Caco-2 (cell line): ENCODE measurements at regions not wholly inside any gene's neighbourhood (a gene's known extent, or its start where the extent isn't known, plus 50 kb on each side); places are given as distances from the start of the nearest gene placed in this dataset.

Experiments used
- BruUV-seq: library from RNA; stranded (reverse); fragments of 400-500 nt; replicated peaks from 2 replicates; lab custom pipeline; 2021; lab: Mats Ljungman, UMichigan
- CTCF ChIA-PET: fragments of 300-600 bp; sonication (Branson Sonifier 250); formaldehyde crosslinking; loops from one replicate; lab custom pipeline; 2022; ENCODE audit warnings: antibody characterized with exemption; lab: Charles Lee
- POLR2A ChIA-PET: fragments of 300-600 bp; sonication (Branson Sonifier 250); formaldehyde crosslinking; loops from one replicate; lab custom pipeline; 2022; ENCODE audit warnings: antibody characterized with exemption; lab: Charles Lee
- DNase-seq, 2 experiments: peaks; one replicate each; pipeline versions ENCODE4 v3.0.0 to v3.0.0-alpha.2; 2020 to 2022
- H3K27me3 ChIP-seq: replicated peaks from 2 replicates; pipeline ENCODE4 v1.6.0; 2011; ENCODE audit warnings: low read length; ENCODE audit not compliant: control insufficient read depth, insufficient read depth
- H3K36me3 ChIP-seq: 2 replicates; pipeline ENCODE4 v1.5.1; 2011; ENCODE audit warnings: low read length; ENCODE audit not compliant: control insufficient read depth, insufficient read depth
- H3K4me1 ChIP-seq: fragments of 250-450 bp; sonication (Bioruptor Pico); 2 replicates; pipeline ENCODE4 v1.5.1; 2020; ENCODE audit warnings: mild to moderate bottlenecking
- H3K4me3 ChIP-seq: 2 replicates; pipeline ENCODE4 v1.5.1; 2011; ENCODE audit warnings: low read depth, mild to moderate bottlenecking, control low read depth, low read length
- H3K9me3 ChIP-seq: fragments of 250-450 bp; sonication (Bioruptor Pico); 2 replicates; pipeline ENCODE4 v1.5.1; 2020; ENCODE audit warnings: mild to moderate bottlenecking, moderate library complexity
- H3K27ac Mint-ChIP-seq: one replicate; pipeline ENCODE4 v1.8.0; 2022; ENCODE audit warnings: mixed read lengths; ENCODE audit not compliant: unreplicated experiment
- H3K27me3 Mint-ChIP-seq: one replicate; pipeline ENCODE4 v1.8.0; 2022; ENCODE audit warnings: mixed read lengths; ENCODE audit not compliant: insufficient read depth, unreplicated experiment
- H3K36me3 Mint-ChIP-seq: one replicate; pipeline ENCODE4 v1.8.0; 2022; ENCODE audit warnings: mild to moderate bottlenecking, mixed read lengths; ENCODE audit not compliant: insufficient read depth, unreplicated experiment
- H3K4me1 Mint-ChIP-seq: one replicate; pipeline ENCODE4 v1.8.0; 2022; ENCODE audit warnings: low read depth, mixed read lengths; ENCODE audit not compliant: unreplicated experiment
- H3K4me3 Mint-ChIP-seq: one replicate; pipeline ENCODE4 v1.8.0; 2022; ENCODE audit warnings: mild to moderate bottlenecking, moderate library complexity, mixed read lengths; ENCODE audit not compliant: unreplicated experiment
- H3K9me3 Mint-ChIP-seq: one replicate; pipeline ENCODE4 v1.8.0; 2022; ENCODE audit warnings: mixed read lengths; ENCODE audit not compliant: unreplicated experiment
- CTCF ChIP-seq, 2 experiments: fragments of 200-600 bp in 1 of 2; IDR thresholded peaks; 1 replicate in 1 of 2; 2 replicates in 1 of 2; pipeline versions ENCODE4 v1.5.1 to v1.8.0; 2011 to 2022; ENCODE audit warnings: antibody characterized with exemption in 1 of 2, control low read depth in 1 of 2, inconsistent platforms in 1 of 2, low read depth in 1 of 2, low read length in 1 of 2, mild to moderate bottlenecking in 1 of 2, moderate library complexity in 1 of 2; ENCODE audit not compliant: insufficient read depth in 1 of 2, severe bottlenecking in 1 of 2, unreplicated experiment in 1 of 2
- intact Hi-C: fragments of 100-400 bp; cut with micrococcal nuclease; formaldehyde crosslinking; loops from one replicate; pipeline ENCODE4 v1.10.0; 2022; ENCODE audit not compliant: unreplicated experiment

- intact Hi-C loops, result no loop called here
- Histone ChIP-seq H3K4me3 (no peak overlapping the region), H3K4me1 (no peaks in the 10 kb centered on the region), H3K27me3 (no peaks in the 10 kb centered on the region), H3K36me3 (no peaks in the 10 kb centered on the region), H3K9me3 (no peaks in the 10 kb centered on the region)
- CTCF ChIA-PET, result interaction anchor here (0.7 kb wide), 1 partner anchor 38 kb away, joined by 3 read pairs; no protein-coding TSS in a partner anchor
- BruUV-seq, result no TSS peak
- Mint-ChIP-seq H3K9me3 (no peaks in the 10 kb centered on the region), H3K27ac (no peak overlapping the region), H3K4me1 (no peaks in the 10 kb centered on the region), H3K4me3 (no peak overlapping the region), H3K36me3 (no peaks in the 10 kb centered on the region), H3K27me3 (no peaks in the 10 kb centered on the region)
- POLR2A ChIA-PET, result no interaction called here
- no peak for TF ChIP-seq CTCF (IDR thresholded peaks at IDR 0.05; ENCODE audit: insufficient read depth in 1 of 2, low read depth in 1 of 2, low read length in 1 of 2, severe bottlenecking in 1 of 2, unreplicated experiment in 1 of 2)
- no peak for DNase-seq
Observed at GRCh38 chr4:123116412-123116811, 194.0 kb upstream of the NUDT6 start.

GRCh38 chr4:123120473-123120872, 198.1 kb upstream of the NUDT6 start:
- ChIA-PET POLR2A (no interaction called here), CTCF (no interaction called here)
- no peaks in the 10 kb centered on the region for H3K9me3 ChIP-seq
- intact Hi-C loops, result no loop called here
- no peaks in the 10 kb centered on the region for H3K27me3 ChIP-seq
- BruUV-seq, result no TSS peak
- H3K36me3 ChIP-seq, result no peaks in the 10 kb centered on the region
- H3K36me3 Mint-ChIP-seq, result no peaks in the 10 kb centered on the region
- no peak overlapping the region for H3K4me3 Mint-ChIP-seq
- no peak for TF ChIP-seq CTCF (IDR thresholded peaks at IDR 0.05; ENCODE audit: insufficient read depth in 1 of 2, low read depth in 1 of 2, low read length in 1 of 2, severe bottlenecking in 1 of 2, unreplicated experiment in 1 of 2)
- H3K27ac Mint-ChIP-seq, result no peak overlapping the region
- no peaks in the 10 kb centered on the region for H3K4me1 Mint-ChIP-seq
- H3K4me1 ChIP-seq, result no peaks in the 10 kb centered on the region
- H3K4me3 ChIP-seq, result no peak overlapping the region
- no peak for DNase-seq
- H3K27me3 Mint-ChIP-seq, result no peaks in the 10 kb centered on the region
- H3K9me3 Mint-ChIP-seq, result no peaks in the 10 kb centered on the region

- no peaks in the 10 kb centered on the region for H3K27me3 Mint-ChIP-seq
- BruUV-seq, result no TSS peak
- intact Hi-C loops, result no loop called here
- H3K27ac Mint-ChIP-seq, result no peak overlapping the region
- no peaks in the 10 kb centered on the region for H3K9me3 Mint-ChIP-seq
- ChIA-PET POLR2A (no interaction called here), CTCF (no interaction called here)
- no peak overlapping the region for H3K4me3 ChIP-seq
- H3K4me3 Mint-ChIP-seq, result no peak overlapping the region
- no peaks in the 10 kb centered on the region for H3K36me3 Mint-ChIP-seq
- no peaks in the 10 kb centered on the region for H3K36me3 ChIP-seq
- no peak for DNase-seq
- H3K4me1 ChIP-seq, result no peaks in the 10 kb centered on the region
- no peak for TF ChIP-seq CTCF (IDR thresholded peaks at IDR 0.05; ENCODE audit: insufficient read depth in 1 of 2, low read depth in 1 of 2, low read length in 1 of 2, severe bottlenecking in 1 of 2, unreplicated experiment in 1 of 2)
- H3K4me1 Mint-ChIP-seq, result no peaks in the 10 kb centered on the region
- H3K9me3 ChIP-seq, result no peaks in the 10 kb centered on the region
- no peaks in the 10 kb centered on the region for H3K27me3 ChIP-seq
Observed at GRCh38 chr4:123121241-123121907, 199.0 kb upstream of the NUDT6 start.
